Right cardiac atrium (tissue), 5 donors: ENCODE measurements at regions not wholly inside any gene's neighbourhood (a gene's known extent, or its start where the extent isn't known, plus 50 kb on each side); places are given as distances from the start of the nearest gene placed in this dataset.

ENCODE experiments used
- ATAC-seq, 2 donors: fragments of 200-7000 bp; cut with Tn5 transposase; one replicate each; pipeline versions ENCODE4 v1.8.0 to v1.9.1; 2020; ENCODE audit warnings: moderate library complexity in 2 of 2, mild to moderate bottlenecking in 1 of 2
- DNase-seq, 3 donors: peaks; one replicate each; pipeline ENCODE4 v3.0.0-alpha.2; 2020
- H3K27ac ChIP-seq: one replicate; pipeline ENCODE4 v1.5.1; 2013; ENCODE audit warnings: mild to moderate bottlenecking, low read length, control low read depth, moderate library complexity
- H3K27me3 ChIP-seq: one replicate; pipeline ENCODE4 v1.6.1; 2013; ENCODE audit not compliant: control insufficient read depth, insufficient read depth
- H3K4me1 ChIP-seq: one replicate; pipeline ENCODE4 v1.6.1; 2013; ENCODE audit warnings: low read length; ENCODE audit not compliant: control insufficient read depth, insufficient read depth
- H3K4me3 ChIP-seq: one replicate; pipeline ENCODE4 v1.5.1; 2013; ENCODE audit warnings: low read length, control low read depth
- H3K9me3 ChIP-seq: one replicate; pipeline ENCODE4 v1.6.1; 2013; ENCODE audit warnings: low read length; ENCODE audit not compliant: control insufficient read depth
- WGBS: extraction: QIAGEN DNeasy Blood & Tissue Kit; methylation state at CpG from one replicate; pipeline ENCODE4 v1.1.7; 2013; 5-methylcytosine and 5-hydroxymethylcytosine counted together
- intact Hi-C, 4 donors: fragments of 100-400 bp; cut with DNase I; formaldehyde crosslinking; loops; one replicate each; pipeline versions ENCODE4 v1.11.0 to v1.14.0; 2022 to 2023
- donor health status: healthy with polysubstance abuse.
- donor health status: DM: no; HTN: yes; CAD: no.
- donor health status: DM: no; HTN: no; CAD: no.
- donor health status: DM: no; HTN: yes; CAD: no; lungs with severe emphysema.
- donor health status: DM: yes; HTN: yes; CAD: no.

- intact Hi-C loops: loop anchor here in 2 of 4 donors (2.0 to 10.0 kb wide), 2 partner anchors 205 to 225 kb away; no protein-coding TSS in a partner anchor
- Histone ChIP-seq H3K9me3 (no peaks in the 10 kb centered on the region), H3K4me1 (peaks cover 2% of the 10 kb centered on the region), H3K4me3 (no peak overlapping the region), H3K27ac (peak overlapping the region; percentile 71), H3K27me3 (no peaks in the 10 kb centered on the region)
- WGBS: 19% methylated on average over 10 of the region's 10 CpGs
- DNase-seq (peak; percentile 62 to 87 (median 85)), ATAC-seq (peak; percentile 82 to 86)
Measured at GRCh38 chr14:100440207-100440631, 117.1 kb downstream of the SLC25A47 start.

DNA sequence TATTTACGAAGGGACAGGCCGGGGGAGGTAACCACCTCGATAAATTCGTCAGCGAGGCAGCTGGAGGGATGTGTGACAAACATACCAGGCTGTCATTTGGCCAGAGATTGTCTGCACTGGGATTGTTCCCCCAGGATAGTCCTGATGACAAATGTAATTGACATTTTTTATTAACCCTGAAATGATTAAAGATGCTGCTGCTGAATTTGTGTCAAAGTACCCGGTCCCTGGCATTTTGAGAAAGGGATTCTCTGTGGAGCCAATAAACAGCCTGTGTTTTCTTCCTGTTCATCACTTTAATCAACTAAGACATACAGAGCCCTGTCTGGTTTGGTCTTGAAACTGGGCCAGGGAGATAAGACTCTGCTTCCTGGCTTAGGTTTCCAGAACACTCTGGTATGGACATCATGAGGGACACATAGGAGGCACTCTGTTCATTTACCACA, 117.6 kb downstream of the SLC25A47 start:
- intact Hi-C loops: loop anchor here in 2 of 4 donors (2.0 to 10.0 kb wide), 2 partner anchors 204 to 224 kb away; no protein-coding TSS in a partner anchor
- no peak overlapping the region for H3K4me3 ChIP-seq
- WGBS: 43% methylated on average over 6 of the region's 6 CpGs
- peaks cover 2% of the 10 kb centered on the region for H3K4me1 ChIP-seq
- DNase-seq: no peak
- H3K9me3 ChIP-seq: no peaks in the 10 kb centered on the region
- ATAC-seq: peak; percentile 50 to 55
- no peaks in the 10 kb centered on the region for H3K27me3 ChIP-seq
- peak overlapping the region; percentile 71 for H3K27ac ChIP-seq

- DNase-seq (no peak), ATAC-seq (no peak)
- Histone ChIP-seq H3K27ac (no peak overlapping the region), H3K9me3 (no peaks in the 10 kb centered on the region), H3K27me3 (no peaks in the 10 kb centered on the region), H3K4me3 (no peak overlapping the region), H3K4me1 (peaks cover 2% of the 10 kb centered on the region)
- intact Hi-C loops: loop anchor here in 2 of 4 donors (2.0 to 10.0 kb wide), 2 partner anchors 203 to 223 kb away; no protein-coding TSS in a partner anchor
- 86% methylated on average over 6 of the region's 6 CpGs for WGBS
Measured at GRCh38 chr14:100441271-100441947, 118.3 kb downstream of the SLC25A47 start.

DNA sequence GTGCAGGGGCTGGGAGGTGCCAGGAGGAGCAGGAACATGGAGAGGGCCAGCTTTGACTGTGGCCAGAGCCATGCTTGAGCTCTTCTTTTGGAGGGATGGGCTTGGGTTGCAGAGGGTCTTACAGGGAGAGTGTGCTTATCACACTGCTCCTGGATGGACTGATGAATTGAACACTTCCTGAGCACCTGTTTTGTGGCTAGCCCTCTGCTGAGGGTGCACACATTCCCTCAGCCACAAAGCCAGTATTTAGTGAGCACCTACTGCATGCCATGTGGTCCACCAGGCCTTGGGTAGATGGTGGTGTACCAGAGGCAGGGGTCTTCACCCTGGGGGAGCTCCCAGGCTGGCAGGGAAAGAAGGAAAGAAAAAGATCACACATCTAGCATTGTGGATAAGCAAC, 118.9 kb downstream of the SLC25A47 start:
- intact Hi-C loops: loop anchor here in 1 of 4 donors (10.0 kb wide), 1 partner anchor 223 kb away; no protein-coding TSS in a partner anchor
- DNase-seq (no peak), ATAC-seq (no peak)
- no peak overlapping the region for H3K4me3 ChIP-seq
- H3K27ac ChIP-seq: no peak overlapping the region
- H3K9me3 ChIP-seq: no peaks in the 10 kb centered on the region
- peaks cover 2% of the 10 kb centered on the region for H3K4me1 ChIP-seq
- H3K27me3 ChIP-seq: no peaks in the 10 kb centered on the region

- 80% methylated on average over 13 of the region's 13 CpGs for WGBS
- no peak overlapping the region for H3K4me3 ChIP-seq
- H3K27ac ChIP-seq: no peak overlapping the region
- DNase-seq (no peak), ATAC-seq (no peak)
- intact Hi-C loops: loop anchor here in 1 of 4 donors (10.0 kb wide), 1 partner anchor 222 kb away; no protein-coding TSS in a partner anchor
- peaks cover 2% of the 10 kb centered on the region for H3K4me1 ChIP-seq
- H3K27me3 ChIP-seq: no peaks in the 10 kb centered on the region
- no peaks in the 10 kb centered on the region for H3K9me3 ChIP-seq
Measured at GRCh38 chr14:100442498-100443490, 119.7 kb downstream of the SLC25A47 start.

GRCh38 chr14:100443603-100444002, 120.5 kb downstream of the SLC25A47 start:
- Histone ChIP-seq H3K4me3 (no peak overlapping the region), H3K27me3 (no peaks in the 10 kb centered on the region), H3K27ac (no peak overlapping the region), H3K9me3 (no peaks in the 10 kb centered on the region), H3K4me1 (peaks cover 2% of the 10 kb centered on the region)
- DNase-seq (no peak), ATAC-seq (no peak)
- intact Hi-C loops: loop anchor here in 1 of 4 donors (10.0 kb wide), 1 partner anchor 221 kb away; no protein-coding TSS in a partner anchor
- 90% methylated on average over 8 of the region's 8 CpGs for WGBS

DNA sequence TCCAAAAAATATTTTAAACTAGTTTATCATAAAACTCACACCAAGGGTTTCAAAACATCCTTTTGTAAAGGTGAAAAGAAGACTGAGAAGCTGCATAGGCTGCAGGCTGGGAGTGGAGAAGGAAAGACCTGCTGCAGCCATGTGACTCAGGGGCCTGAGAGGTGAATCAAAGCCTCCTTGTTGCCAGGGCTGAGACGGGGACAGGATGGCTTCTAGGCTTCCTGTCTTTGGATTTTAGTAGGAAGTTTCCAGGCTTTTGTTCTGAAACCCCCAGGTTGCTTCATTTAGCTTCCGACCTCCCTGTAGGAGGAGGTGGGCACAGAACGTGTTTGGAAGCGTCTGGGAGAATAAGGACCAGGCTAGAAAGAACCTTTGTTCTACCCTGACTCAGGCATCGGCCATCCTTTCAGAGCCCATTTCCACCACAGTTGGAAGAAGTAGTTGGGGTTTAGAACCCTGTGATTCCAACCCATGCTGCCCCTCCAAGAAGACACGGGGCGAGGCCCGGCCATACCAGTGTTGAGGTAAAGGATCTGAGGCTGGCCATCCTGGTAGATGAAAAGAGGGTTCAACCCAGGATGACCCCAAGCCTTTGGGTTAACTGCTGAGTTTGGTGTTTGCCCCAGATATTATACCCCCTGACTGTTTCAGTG, 122.4 kb downstream of the SLC25A47 start:
- ATAC-seq (no peak), DNase-seq (no peak)
- no peak overlapping the region for H3K4me3 ChIP-seq
- no peaks in the 10 kb centered on the region for H3K9me3 ChIP-seq
- no peak overlapping the region for H3K27ac ChIP-seq
- intact Hi-C loops: loop anchor here in 1 of 4 donors (10.0 kb wide), 1 partner anchor 219 kb away; no protein-coding TSS in a partner anchor
- no peaks in the 10 kb centered on the region for H3K27me3 ChIP-seq
- WGBS: 90% methylated on average over 8 of the region's 8 CpGs
- peaks cover 2% of the 10 kb centered on the region for H3K4me1 ChIP-seq

DNA sequence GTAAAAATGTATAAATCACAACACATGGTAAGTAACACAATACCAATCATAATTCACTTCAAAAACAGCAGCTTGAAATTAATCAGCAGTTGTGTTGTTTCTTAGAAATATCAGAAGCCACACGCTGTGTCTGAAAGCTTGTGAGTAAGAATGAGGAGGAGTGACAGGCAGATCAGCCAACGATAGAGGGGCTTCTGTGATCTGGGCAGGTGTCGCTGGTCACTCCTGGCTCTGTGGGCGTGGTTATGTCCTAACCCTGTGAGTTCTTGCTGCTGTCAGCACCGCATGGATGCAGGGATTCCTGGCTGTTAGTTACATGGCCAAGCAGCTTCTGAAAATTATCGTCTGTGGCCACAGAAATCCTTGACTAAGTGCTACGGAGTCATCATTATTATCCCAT, 123.4 kb downstream of the SLC25A47 start:
- Histone ChIP-seq H3K9me3 (no peaks in the 10 kb centered on the region), H3K4me1 (no peaks in the 10 kb centered on the region), H3K27me3 (no peaks in the 10 kb centered on the region), H3K27ac (no peak overlapping the region), H3K4me3 (no peak overlapping the region)
- intact Hi-C loops: loop anchor here in 1 of 4 donors (10.0 kb wide), 1 partner anchor 218 kb away; no protein-coding TSS in a partner anchor
- DNase-seq: no peak
- WGBS: 84% methylated on average over 7 of the region's 7 CpGs
- no peak for ATAC-seq

DNA sequence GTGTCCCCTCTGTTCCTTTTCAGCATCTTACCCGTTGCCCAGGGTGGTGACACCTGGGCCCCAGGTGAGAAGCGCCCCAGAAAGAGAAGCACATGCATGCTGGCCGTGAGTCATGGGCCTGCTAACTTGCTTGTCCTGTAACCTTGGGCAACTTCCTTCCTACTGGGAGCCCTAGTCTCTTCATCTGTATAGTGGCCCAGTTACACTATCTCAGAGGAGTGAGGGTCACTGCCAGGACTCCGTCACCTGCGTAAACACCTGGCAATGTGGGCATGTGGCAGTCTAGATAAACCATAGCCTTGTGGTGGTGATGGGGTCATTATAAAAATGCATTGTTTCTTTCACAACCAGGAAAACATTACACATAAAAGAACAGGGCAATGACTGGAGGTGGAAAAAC, 125.2 kb downstream of the SLC25A47 start:
- DNase-seq (no peak), ATAC-seq (no peak)
- 92% methylated on average over 5 of the region's 5 CpGs for WGBS
- Histone ChIP-seq H3K4me3 (no peak overlapping the region), H3K27ac (no peak overlapping the region), H3K27me3 (no peaks in the 10 kb centered on the region), H3K4me1 (no peaks in the 10 kb centered on the region), H3K9me3 (no peaks in the 10 kb centered on the region)
- intact Hi-C loops: loop anchor here in 1 of 4 donors (10.0 kb wide), 1 partner anchor 216 kb away; no protein-coding TSS in a partner anchor

DNA sequence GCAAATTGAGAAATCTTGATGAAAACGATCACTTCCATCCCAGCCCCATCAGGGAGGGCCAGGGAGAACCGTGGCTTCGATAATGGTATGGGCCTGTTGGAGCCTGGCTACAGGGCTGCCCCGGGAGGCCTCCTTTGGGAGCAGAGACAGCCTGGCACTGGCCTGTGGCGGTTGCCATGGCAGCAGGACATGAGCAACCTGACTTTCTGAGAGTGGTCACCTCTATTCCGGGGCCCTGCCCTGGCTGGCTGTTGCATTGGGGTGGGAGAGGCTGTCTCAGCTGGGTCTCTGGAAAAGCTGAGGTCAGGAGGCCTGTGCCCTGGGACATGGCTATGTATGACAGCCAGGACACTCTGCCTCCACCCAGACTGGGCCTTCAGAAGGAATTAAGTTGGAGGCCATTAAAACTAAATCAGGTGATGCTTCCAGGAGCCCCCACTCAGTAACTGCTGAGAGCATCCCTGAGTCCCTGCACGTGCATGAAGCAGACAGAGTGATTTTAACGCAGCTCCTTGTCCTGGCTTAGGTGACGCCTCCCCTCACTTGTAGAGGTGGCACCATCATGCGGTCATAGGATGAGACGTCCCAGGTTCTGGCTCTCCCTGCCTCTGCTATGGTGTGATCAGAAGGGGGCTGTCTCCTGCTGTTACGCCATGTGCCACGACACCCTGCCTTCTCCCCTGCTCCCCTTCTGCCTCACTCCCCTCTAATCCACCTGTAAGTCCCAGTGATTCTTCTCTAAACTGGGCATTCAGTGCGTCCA, 126.3 kb downstream of the SLC25A47 start:
- Histone ChIP-seq H3K27ac (no peak overlapping the region), H3K27me3 (no peaks in the 10 kb centered on the region), H3K9me3 (no peaks in the 10 kb centered on the region), H3K4me1 (no peaks in the 10 kb centered on the region), H3K4me3 (no peak overlapping the region)
- ATAC-seq (no peak), DNase-seq (no peak)
- 90% methylated on average over 14 of the region's 14 CpGs for WGBS
- intact Hi-C loops: loop anchor here in 1 of 4 donors (10.0 kb wide), 1 partner anchor 215 kb away; no protein-coding TSS in a partner anchor
